WTC11 (cell line): ENCODE measurements at regions not wholly inside any gene's neighbourhood (a gene's known extent, or its start where the extent isn't known, plus 50 kb on each side); places are given as distances from the start of the nearest gene placed in this dataset.

Source experiments
- ATAC-seq: fragments of 200-7000 bp; cut with Tn5 transposase; 2 replicates; pipeline ENCODE4 v1.10.0; 2021; ENCODE audit warnings: mild to moderate bottlenecking, moderate library complexity
- CTCF ChIA-PET: fragments of 300-600 bp; sonication (Branson Sonifier 250); formaldehyde crosslinking; loops from one replicate; lab custom pipeline; 2021; ENCODE audit warnings: antibody characterized with exemption; lab: Charles Lee
- POLR2A ChIA-PET: fragments of 350-600 bp; sonication (Branson Sonifier 250); formaldehyde crosslinking; loops from one replicate; lab custom pipeline; 2021; ENCODE audit warnings: antibody characterized with exemption; lab: Charles Lee
- DNase-seq: peaks from one replicate; pipeline ENCODE4 v3.0.0; 2021; ENCODE audit warnings: low spot score
- H3K27ac Mint-ChIP-seq: 2 replicates; pipeline ENCODE4 v1.8.0; 2021; ENCODE audit warnings: mixed read lengths
- H3K27me3 Mint-ChIP-seq: 2 replicates; pipeline ENCODE4 v1.8.0; 2021; ENCODE audit warnings: low read depth, mild to moderate bottlenecking, moderate library complexity, mixed read lengths
- H3K36me3 Mint-ChIP-seq: 2 replicates; pipeline ENCODE4 v1.8.0; 2021; ENCODE audit warnings: mixed read lengths
- H3K4me1 Mint-ChIP-seq: 2 replicates; pipeline ENCODE4 v1.8.0; 2022; ENCODE audit warnings: mixed read lengths
- H3K4me3 Mint-ChIP-seq: 2 replicates; pipeline ENCODE4 v1.8.0; 2021; ENCODE audit warnings: mild to moderate bottlenecking, moderate library complexity, mixed read lengths
- H3K9me3 Mint-ChIP-seq: 2 replicates; pipeline ENCODE4 v1.8.0; 2021; ENCODE audit warnings: mixed read lengths
- ATF1 ChIP-seq: sonication (generic); formaldehyde crosslinking; IDR thresholded peaks from 2 replicates; pipeline ENCODE4 v1.8.1; 2023; ENCODE audit warnings: mild to moderate bottlenecking, moderate library complexity, missing genetic modification reagents
- E2F1 ChIP-seq: sonication (generic); formaldehyde crosslinking; IDR thresholded peaks from 2 replicates; pipeline ENCODE4 v1.8.0; 2022; ENCODE audit warnings: mild to moderate bottlenecking, missing genetic modification reagents
- E2F5 ChIP-seq: sonication (generic); formaldehyde crosslinking; IDR thresholded peaks from 2 replicates; pipeline ENCODE4 v1.8.1; 2022; ENCODE audit warnings: mild to moderate bottlenecking, moderate library complexity, missing genetic modification reagents
- ELF4 ChIP-seq: sonication (generic); formaldehyde crosslinking; IDR thresholded peaks from 2 replicates; pipeline ENCODE4 v1.8.1; 2022; ENCODE audit warnings: low read depth, mild to moderate bottlenecking, moderate library complexity, missing genetic modification reagents
- GTF2I ChIP-seq: fragments of 250-450 bp; sonication (Bioruptor Pico); conservative IDR thresholded peaks from 2 replicates; pipeline ENCODE4 v1.4.0; 2021; ENCODE audit warnings: mild to moderate bottlenecking
- JAZF1 ChIP-seq: fragments of 250-450 bp; sonication (Bioruptor Pico); IDR thresholded peaks from 2 replicates; pipeline ENCODE4 v1.9.0; 2021; ENCODE audit warnings: moderate library complexity, mild to moderate bottlenecking, inconsistent platforms
- KAT7 ChIP-seq: sonication (generic); formaldehyde crosslinking; IDR thresholded peaks from 2 replicates; pipeline ENCODE4 v1.8.1; 2023; ENCODE audit warnings: missing genetic modification reagents, mild to moderate bottlenecking, borderline replicate concordance
- MXD4 ChIP-seq: fragments of 250-450 bp; sonication (Bioruptor Pico); IDR thresholded peaks from 2 replicates; pipeline ENCODE4 v1.8.0; 2021; ENCODE audit warnings: mild to moderate bottlenecking, moderate library complexity, borderline replicate concordance
- NFYB ChIP-seq: sonication (generic); formaldehyde crosslinking; conservative IDR thresholded peaks from 2 replicates; pipeline ENCODE4 v1.8.0; 2022; ENCODE audit warnings: low read depth, missing genetic modification reagents
- NR1H2 ChIP-seq: sonication (generic); formaldehyde crosslinking; IDR thresholded peaks from 2 replicates; pipeline ENCODE4 v1.9.0; 2021; ENCODE audit warnings: mild to moderate bottlenecking, moderate library complexity, missing genetic modification reagents
- TEAD1 ChIP-seq: sonication (generic); formaldehyde crosslinking; IDR thresholded peaks from 2 replicates; pipeline ENCODE4 v1.8.0; 2022; ENCODE audit warnings: mild to moderate bottlenecking, missing genetic modification reagents
- ZNF138 ChIP-seq: sonication (generic); formaldehyde crosslinking; conservative IDR thresholded peaks from 2 replicates; pipeline ENCODE4 v1.8.1; 2022; ENCODE audit warnings: mild to moderate bottlenecking, moderate library complexity, missing genetic modification reagents
- ZNF396 ChIP-seq: fragments of 250-450 bp; sonication (Bioruptor Pico); IDR thresholded peaks from 2 replicates; pipeline ENCODE4 v1.8.0; 2021; ENCODE audit warnings: mild to moderate bottlenecking, moderate library complexity, borderline replicate concordance
- ZNF425 ChIP-seq: fragments of 250-450 bp; sonication (Bioruptor Pico); conservative IDR thresholded peaks from 2 replicates; pipeline ENCODE4 v1.9.0; 2021; ENCODE audit warnings: mild to moderate bottlenecking
- ZSCAN18 ChIP-seq: fragments of 250-450 bp; sonication (Bioruptor Pico); IDR thresholded peaks from 2 replicates; pipeline ENCODE4 v2.1.2; 2022; ENCODE audit warnings: mild to moderate bottlenecking, moderate library complexity
- TF ChIP-seq, protein P1 (sequence below): sonication (generic); formaldehyde crosslinking; IDR thresholded peaks from 2 replicates; pipeline ENCODE4 v1.8.0; 2022; ENCODE audit warnings: mild to moderate bottlenecking, missing genetic modification reagents
- TF ChIP-seq, protein P2 (sequence below): sonication (generic); formaldehyde crosslinking; IDR thresholded peaks from 2 replicates; pipeline ENCODE4 v1.8.1; 2023; ENCODE audit warnings: mild to moderate bottlenecking, missing genetic modification reagents
- TF ChIP-seq, protein P3 (sequence below): sonication (generic); formaldehyde crosslinking; IDR thresholded peaks from 2 replicates; pipeline ENCODE4 v1.8.1; 2023; ENCODE audit warnings: mild to moderate bottlenecking, moderate library complexity, missing genetic modification reagents
- TF ChIP-seq, protein P4 (sequence below): fragments of 250-450 bp; sonication (Bioruptor Pico); IDR thresholded peaks from 2 replicates; pipeline ENCODE4 v1.8.0; 2021; ENCODE audit warnings: mild to moderate bottlenecking

DNA sequence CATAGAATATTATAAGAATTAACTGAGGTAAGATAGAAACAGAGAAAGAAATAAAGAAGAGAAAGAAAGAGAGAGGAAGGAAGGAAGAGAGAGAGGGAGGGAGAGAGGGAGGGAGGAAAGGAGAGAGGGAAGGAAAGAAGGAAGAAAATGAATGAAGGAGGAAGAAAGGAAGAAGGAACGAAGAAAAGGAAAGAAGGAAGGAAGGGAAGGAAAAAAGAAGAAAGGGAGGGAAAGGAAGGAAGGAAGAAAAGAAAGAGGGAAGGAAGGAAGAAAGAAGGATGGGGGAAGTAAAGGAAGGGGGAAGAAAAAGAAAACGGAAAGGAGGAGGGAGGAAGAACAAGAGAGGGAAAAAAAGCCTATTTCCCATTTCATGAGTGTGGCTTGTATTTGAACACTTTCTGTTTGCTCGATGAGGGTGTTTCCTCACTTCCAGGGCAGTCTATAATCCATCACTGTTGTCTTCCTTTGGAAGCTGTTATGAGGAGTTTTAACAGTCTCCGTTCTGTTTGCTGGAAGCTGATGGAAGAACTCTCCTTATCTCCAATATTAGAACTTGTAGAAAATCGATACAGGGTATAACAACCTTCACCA is 402.4 kb downstream of the TMEM114 start:
- peaks cover 87% of the 10 kb centered on the region for H3K9me3 Mint-ChIP-seq
- peaks cover 72% of the 10 kb centered on the region for H3K36me3 Mint-ChIP-seq
- ChIA-PET POLR2A (no interaction called here), CTCF (no interaction called here)
- DNase-seq (no peak), ATAC-seq (no peak)
- H3K4me3 Mint-ChIP-seq = no peak overlapping the region
- H3K27ac Mint-ChIP-seq = no peak overlapping the region
- H3K27me3 Mint-ChIP-seq = peaks cover 26% of the 10 kb centered on the region
- no peaks in the 10 kb centered on the region for H3K4me1 Mint-ChIP-seq
- no peak for TF ChIP-seq KAT7
- TF ChIP-seq E2F1 (CRISPR knock-in tag) = no peak
- no peak for TF ChIP-seq NR1H2 (CRISPR knock-in tag)
- no peak for TF ChIP-seq MXD4
- TF ChIP-seq TEAD1 (CRISPR knock-in tag) = no peak
- TF ChIP-seq JAZF1 (CRISPR knock-in tag) = no peak
- TF ChIP-seq, protein P1, sequence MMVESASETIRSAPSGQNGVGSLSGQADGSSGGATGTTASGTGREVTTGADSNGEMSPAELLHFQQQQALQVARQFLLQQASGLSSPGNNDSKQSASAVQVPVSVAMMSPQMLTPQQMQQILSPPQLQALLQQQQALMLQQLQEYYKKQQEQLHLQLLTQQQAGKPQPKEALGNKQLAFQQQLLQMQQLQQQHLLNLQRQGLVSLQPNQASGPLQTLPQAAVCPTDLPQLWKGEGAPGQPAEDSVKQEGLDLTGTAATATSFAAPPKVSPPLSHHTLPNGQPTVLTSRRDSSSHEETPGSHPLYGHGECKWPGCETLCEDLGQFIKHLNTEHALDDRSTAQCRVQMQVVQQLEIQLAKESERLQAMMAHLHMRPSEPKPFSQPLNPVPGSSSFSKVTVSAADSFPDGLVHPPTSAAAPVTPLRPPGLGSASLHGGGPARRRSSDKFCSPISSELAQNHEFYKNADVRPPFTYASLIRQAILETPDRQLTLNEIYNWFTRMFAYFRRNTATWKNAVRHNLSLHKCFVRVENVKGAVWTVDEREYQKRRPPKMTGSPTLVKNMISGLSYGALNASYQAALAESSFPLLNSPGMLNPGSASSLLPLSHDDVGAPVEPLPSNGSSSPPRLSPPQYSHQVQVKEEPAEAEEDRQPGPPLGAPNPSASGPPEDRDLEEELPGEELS (CRISPR knock-in tag) = no peak
- TF ChIP-seq ZSCAN18 = no peak
- no peak for TF ChIP-seq NFYB (CRISPR knock-in tag)
- TF ChIP-seq, protein P2, sequence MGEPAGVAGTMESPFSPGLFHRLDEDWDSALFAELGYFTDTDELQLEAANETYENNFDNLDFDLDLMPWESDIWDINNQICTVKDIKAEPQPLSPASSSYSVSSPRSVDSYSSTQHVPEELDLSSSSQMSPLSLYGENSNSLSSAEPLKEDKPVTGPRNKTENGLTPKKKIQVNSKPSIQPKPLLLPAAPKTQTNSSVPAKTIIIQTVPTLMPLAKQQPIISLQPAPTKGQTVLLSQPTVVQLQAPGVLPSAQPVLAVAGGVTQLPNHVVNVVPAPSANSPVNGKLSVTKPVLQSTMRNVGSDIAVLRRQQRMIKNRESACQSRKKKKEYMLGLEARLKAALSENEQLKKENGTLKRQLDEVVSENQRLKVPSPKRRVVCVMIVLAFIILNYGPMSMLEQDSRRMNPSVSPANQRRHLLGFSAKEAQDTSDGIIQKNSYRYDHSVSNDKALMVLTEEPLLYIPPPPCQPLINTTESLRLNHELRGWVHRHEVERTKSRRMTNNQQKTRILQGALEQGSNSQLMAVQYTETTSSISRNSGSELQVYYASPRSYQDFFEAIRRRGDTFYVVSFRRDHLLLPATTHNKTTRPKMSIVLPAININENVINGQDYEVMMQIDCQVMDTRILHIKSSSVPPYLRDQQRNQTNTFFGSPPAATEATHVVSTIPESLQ (CRISPR knock-in tag) = no peak
- TF ChIP-seq, protein P3, sequence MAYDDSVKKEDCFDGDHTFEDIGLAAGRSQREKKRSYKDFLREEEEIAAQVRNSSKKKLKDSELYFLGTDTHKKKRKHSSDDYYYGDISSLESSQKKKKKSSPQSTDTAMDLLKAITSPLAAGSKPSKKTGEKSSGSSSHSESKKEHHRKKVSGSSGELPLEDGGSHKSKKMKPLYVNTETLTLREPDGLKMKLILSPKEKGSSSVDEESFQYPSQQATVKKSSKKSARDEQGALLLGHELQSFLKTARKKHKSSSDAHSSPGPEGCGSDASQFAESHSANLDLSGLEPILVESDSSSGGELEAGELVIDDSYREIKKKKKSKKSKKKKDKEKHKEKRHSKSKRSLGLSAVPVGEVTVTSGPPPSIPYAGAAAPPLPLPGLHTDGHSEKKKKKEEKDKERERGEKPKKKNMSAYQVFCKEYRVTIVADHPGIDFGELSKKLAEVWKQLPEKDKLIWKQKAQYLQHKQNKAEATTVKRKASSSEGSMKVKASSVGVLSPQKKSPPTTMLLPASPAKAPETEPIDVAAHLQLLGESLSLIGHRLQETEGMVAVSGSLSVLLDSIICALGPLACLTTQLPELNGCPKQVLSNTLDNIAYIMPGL = no peak
- TF ChIP-seq ZNF425 (CRISPR knock-in tag) = no peak
- no peak for TF ChIP-seq ELF4

- Mint-ChIP-seq H3K27ac (no peak overlapping the region), H3K4me1 (no peaks in the 10 kb centered on the region), H3K4me3 (no peak overlapping the region), H3K9me3 (peaks cover 89% of the 10 kb centered on the region)
- no peak for ATAC-seq
- ChIA-PET CTCF (no interaction called here), POLR2A (no interaction called here)
- TF ChIP-seq ZNF396 (CRISPR knock-in tag) (no peak), NFYB (CRISPR knock-in tag) (no peak), ATF1 (no peak), GTF2I (CRISPR knock-in tag) (no peak), ZNF138 (no peak), MXD4 (no peak), E2F5 (CRISPR knock-in tag) (no peak)
- TF ChIP-seq, protein P4, sequence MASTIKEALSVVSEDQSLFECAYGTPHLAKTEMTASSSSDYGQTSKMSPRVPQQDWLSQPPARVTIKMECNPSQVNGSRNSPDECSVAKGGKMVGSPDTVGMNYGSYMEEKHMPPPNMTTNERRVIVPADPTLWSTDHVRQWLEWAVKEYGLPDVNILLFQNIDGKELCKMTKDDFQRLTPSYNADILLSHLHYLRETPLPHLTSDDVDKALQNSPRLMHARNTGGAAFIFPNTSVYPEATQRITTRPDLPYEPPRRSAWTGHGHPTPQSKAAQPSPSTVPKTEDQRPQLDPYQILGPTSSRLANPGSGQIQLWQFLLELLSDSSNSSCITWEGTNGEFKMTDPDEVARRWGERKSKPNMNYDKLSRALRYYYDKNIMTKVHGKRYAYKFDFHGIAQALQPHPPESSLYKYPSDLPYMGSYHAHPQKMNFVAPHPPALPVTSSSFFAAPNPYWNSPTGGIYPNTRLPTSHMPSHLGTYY (CRISPR knock-in tag) = no peak
- TF ChIP-seq, all 79 proteins: peak for 0
- no peak for DNase-seq
- peaks cover 69% of the 10 kb centered on the region for H3K36me3 Mint-ChIP-seq
- H3K27me3 Mint-ChIP-seq = peaks cover 14% of the 10 kb centered on the region; the same call in 1 of the 2 replicates
Observed at GRCh38 chr16:8184854-8185253, 405.5 kb downstream of the TMEM114 start.
